ENCODE measurements at regions not wholly inside any gene's neighbourhood (a gene's known extent, or its start where the extent isn't known, plus 50 kb on each side); places are given as distances from the start of the nearest gene placed in this dataset.

DNA sequence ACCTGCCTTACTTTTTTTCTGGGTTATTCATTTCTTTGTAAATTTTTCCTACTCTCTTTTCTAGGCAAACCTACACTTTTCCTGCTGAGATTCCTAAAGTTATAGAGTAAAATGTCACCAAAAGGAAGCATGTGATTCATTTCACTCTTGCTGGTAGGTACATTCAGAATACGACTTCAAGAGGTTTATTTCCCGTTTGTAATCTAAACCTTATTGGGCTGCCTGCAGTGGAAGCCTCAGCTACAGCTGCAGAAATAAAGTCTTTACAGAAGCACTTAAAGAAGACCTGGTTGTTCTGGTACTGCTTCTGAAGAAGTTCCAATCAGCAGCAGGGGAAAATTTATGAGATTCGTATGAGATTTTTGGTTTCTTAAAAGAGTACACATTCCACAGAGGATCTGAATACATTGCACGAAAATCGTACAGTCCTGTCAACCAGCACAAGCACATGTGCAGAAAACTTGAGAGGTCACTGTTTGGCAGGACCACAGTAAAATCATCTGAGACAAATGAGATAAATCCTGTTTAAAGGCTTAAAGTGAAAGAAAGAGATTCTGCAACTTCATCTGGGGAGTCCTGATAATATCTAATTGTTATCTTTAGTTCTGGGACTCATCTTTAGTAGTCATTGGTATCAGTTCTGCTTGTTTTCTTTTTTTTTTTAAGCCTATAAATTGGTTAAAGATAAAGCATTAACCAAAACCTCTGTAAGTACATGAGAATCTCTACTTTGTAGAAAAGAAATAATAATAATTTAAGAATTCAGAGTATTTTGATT lies 109.9 kb upstream of the ADGRL2 start:
- Histone ChIP-seq H3K27ac (no peak overlapping the region), H3K27me3 (replicated peaks; ENCODE audit: insufficient read depth) (no peaks in the 10 kb centered on the region), H3K36me3 (no peaks in the 10 kb centered on the region), H3K4me3 (no peak overlapping the region), H3K4me1 (replicated peaks) (no peaks in the 10 kb centered on the region), H3K9me3 (no peaks in the 10 kb centered on the region)
- 25% methylated on average over 5 of the region's 5 CpGs for WGBS
- intact Hi-C loops (cut with DNase I), result no loop called here
- TF ChIP-seq POLR2A (IDR thresholded peaks at IDR 0.05) (no peak), POLR2AphosphoS5 (IDR thresholded peaks at IDR 0.05) (no peak)
- TF ChIP-seq, protein P1, sequence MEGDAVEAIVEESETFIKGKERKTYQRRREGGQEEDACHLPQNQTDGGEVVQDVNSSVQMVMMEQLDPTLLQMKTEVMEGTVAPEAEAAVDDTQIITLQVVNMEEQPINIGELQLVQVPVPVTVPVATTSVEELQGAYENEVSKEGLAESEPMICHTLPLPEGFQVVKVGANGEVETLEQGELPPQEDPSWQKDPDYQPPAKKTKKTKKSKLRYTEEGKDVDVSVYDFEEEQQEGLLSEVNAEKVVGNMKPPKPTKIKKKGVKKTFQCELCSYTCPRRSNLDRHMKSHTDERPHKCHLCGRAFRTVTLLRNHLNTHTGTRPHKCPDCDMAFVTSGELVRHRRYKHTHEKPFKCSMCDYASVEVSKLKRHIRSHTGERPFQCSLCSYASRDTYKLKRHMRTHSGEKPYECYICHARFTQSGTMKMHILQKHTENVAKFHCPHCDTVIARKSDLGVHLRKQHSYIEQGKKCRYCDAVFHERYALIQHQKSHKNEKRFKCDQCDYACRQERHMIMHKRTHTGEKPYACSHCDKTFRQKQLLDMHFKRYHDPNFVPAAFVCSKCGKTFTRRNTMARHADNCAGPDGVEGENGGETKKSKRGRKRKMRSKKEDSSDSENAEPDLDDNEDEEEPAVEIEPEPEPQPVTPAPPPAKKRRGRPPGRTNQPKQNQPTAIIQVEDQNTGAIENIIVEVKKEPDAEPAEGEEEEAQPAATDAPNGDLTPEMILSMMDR (IDR thresholded peaks at IDR 0.05), result no peak
- DNase-seq (ENCODE audit: low spot score), result no peak

DNA sequence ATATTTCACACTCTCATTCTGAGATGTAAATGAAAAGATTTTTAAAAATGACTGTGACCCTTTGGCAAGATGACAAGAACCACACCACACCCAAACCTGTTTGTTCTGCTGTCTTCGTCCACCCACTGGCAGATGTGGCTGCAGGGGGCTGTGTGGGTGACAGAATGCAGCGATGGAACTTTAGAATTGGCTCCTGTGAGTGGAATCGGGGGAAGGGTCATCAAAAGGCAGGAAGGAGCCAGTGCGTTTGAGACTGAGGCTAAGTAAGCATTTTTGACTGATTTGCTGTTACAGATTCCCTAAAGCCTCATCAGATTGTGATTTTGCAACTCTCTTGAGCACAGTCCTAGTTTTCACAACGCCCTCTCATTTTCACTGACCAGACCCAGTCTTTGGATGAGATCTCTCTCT lies 111.2 kb upstream of the ADGRL2 start:
- Histone ChIP-seq H3K4me3 (no peak overlapping the region), H3K36me3 (no peaks in the 10 kb centered on the region), H3K9me3 (no peaks in the 10 kb centered on the region), H3K27me3 (replicated peaks; ENCODE audit: insufficient read depth) (no peaks in the 10 kb centered on the region), H3K27ac (no peak overlapping the region), H3K4me1 (replicated peaks) (no peaks in the 10 kb centered on the region)
- TF ChIP-seq POLR2AphosphoS5 (IDR thresholded peaks at IDR 0.05) (no peak), POLR2A (IDR thresholded peaks at IDR 0.05) (no peak)
- TF ChIP-seq, protein P1 (IDR thresholded peaks at IDR 0.05), result no peak
- 64% methylated on average over 5 of the region's 5 CpGs for WGBS
- no peak for DNase-seq (ENCODE audit: low spot score)
- intact Hi-C loops (cut with DNase I), result no loop called here

DNA sequence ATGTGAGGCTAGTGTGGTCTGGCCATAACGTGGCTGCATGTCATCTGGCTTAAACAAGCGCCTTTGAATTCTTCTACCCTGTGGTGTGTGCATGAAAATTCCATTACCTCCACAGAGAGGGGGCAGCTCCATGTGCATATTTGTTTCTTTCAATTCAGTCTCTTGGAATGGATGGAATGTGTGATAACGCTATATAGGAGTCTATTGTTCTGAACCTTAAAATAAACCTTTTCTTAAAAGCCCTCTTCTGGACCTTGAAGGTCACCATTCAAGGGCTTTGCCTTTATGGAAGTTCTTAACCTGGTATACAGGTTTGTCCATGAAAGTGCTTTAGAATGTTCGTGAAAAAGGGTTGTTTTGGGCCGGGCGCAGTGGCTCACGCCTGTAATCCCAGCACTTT lies 118.2 kb upstream of the ADGRL2 start:
- 83% methylated on average over 7 of the region's 7 CpGs for WGBS
- no peaks in the 10 kb centered on the region for H3K9me3 ChIP-seq
- peaks cover 8% of the 10 kb centered on the region for H3K4me1 ChIP-seq (replicated peaks)
- intact Hi-C loops (cut with DNase I), result no loop called here
- no peaks in the 10 kb centered on the region for H3K27me3 ChIP-seq (replicated peaks; ENCODE audit: insufficient read depth)
- H3K36me3 ChIP-seq, result no peaks in the 10 kb centered on the region
- H3K27ac ChIP-seq, result no peak overlapping the region
- no peak overlapping the region for H3K4me3 ChIP-seq
- no peak for DNase-seq (ENCODE audit: low spot score)
- TF ChIP-seq POLR2A (IDR thresholded peaks at IDR 0.05) (no peak), POLR2AphosphoS5 (IDR thresholded peaks at IDR 0.05) (no peak)
- TF ChIP-seq, protein P1 (IDR thresholded peaks at IDR 0.05), result no peak

DNA sequence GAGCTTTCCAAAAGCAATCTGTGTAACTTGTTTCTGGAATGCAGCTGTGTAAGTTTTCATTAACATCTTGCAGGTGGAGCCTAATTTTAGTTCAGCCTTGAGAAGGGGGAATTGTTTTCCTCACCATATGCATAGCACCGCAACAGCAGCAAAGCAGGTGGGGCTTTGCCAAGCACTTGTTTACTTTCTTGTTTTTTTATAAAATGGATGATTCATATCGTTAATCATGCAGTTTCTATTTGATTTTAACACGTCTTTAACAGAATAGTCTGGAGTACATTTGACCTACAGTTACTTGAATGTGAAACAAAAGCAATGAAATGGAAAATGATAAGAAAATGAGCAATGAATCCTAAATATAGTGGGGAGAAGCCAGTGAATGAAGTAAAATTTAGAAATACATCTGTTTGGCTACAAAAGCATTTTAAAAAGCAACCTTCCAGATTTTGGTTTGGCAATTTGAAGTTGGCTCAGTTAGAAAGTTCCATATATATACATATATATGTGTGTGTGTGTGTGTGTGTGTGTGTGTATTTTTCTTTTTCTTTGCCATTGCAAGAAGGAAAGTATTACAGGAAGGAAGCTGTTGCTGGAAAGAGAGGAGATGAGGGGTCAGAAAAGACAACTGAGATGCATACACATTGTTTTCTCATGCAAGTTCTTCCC lies 119.0 kb upstream of the ADGRL2 start:
- H3K27me3 ChIP-seq (replicated peaks; ENCODE audit: insufficient read depth), result no peaks in the 10 kb centered on the region
- WGBS, result 6% methylated on average over 3 of the region's 3 CpGs
- no peaks in the 10 kb centered on the region for H3K36me3 ChIP-seq
- no peaks in the 10 kb centered on the region for H3K9me3 ChIP-seq
- no peak overlapping the region for H3K4me3 ChIP-seq
- H3K27ac ChIP-seq, result no peak overlapping the region
- H3K4me1 ChIP-seq (replicated peaks), result peaks cover 8% of the 10 kb centered on the region
- peak; percentile 10 for DNase-seq (ENCODE audit: low spot score)
- intact Hi-C loops (cut with DNase I), result no loop called here
- TF ChIP-seq POLR2A (IDR thresholded peaks at IDR 0.05) (no peak), POLR2AphosphoS5 (IDR thresholded peaks at IDR 0.05) (peak; percentile 29)
- TF ChIP-seq, protein P1 (IDR thresholded peaks at IDR 0.05), result no peak

DNA sequence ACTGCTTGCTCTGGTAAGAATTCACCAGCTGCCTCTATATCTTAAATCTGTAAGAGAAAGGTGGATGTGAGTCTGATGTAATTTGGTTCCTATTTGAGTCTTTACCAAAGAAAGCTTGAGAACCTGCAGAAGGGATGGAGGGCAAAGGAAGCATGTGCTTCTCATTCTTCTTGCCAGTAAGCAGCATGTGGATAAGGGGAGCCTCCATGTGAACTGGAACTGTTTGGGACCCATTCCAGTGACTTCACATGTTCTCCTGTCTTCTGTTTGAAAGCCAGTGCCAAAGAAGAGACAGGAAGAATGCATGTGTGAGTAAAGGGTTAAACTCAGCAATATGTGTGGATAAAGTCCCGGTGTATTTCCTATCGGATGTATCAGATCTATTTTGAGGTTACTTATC lies 119.6 kb upstream of the ADGRL2 start:
- no peak overlapping the region for H3K27ac ChIP-seq
- no peaks in the 10 kb centered on the region for H3K36me3 ChIP-seq
- H3K27me3 ChIP-seq (replicated peaks; ENCODE audit: insufficient read depth), result no peaks in the 10 kb centered on the region
- intact Hi-C loops (cut with DNase I), result no loop called here
- no peak for DNase-seq (ENCODE audit: low spot score)
- no peaks in the 10 kb centered on the region for H3K9me3 ChIP-seq
- WGBS, result 2% methylated on average over 2 of the region's 2 CpGs
- peaks cover 8% of the 10 kb centered on the region for H3K4me1 ChIP-seq (replicated peaks)
- no peak overlapping the region for H3K4me3 ChIP-seq
- no peak for TF ChIP-seq POLR2AphosphoS5 (IDR thresholded peaks at IDR 0.05)
- no peak for TF ChIP-seq POLR2A (IDR thresholded peaks at IDR 0.05)
- TF ChIP-seq, protein P1 (IDR thresholded peaks at IDR 0.05), result no peak

Data from prostate gland (tissue), 2 donors.